ENCODE measurements at regions not wholly inside any gene's neighbourhood (a gene's known extent, or its start where the extent isn't known, plus 50 kb on each side); places are given as distances from the start of the nearest gene placed in this dataset.

GRCh38 chr5:62077823-62078550 is 228.0 kb upstream of the KIF2A start:
- H3K27me3 Mint-ChIP-seq (ENCODE audit: low read depth in 2 of 2): peaks cover 0 to 4% of the 10 kb centered on the region in 2 donors
- H3K9me3 Mint-ChIP-seq: no peaks in the 10 kb centered on the region
- intact Hi-C loops (cut with micrococcal nuclease): no loop called here
- Histone ChIP-seq H3K4me1 (ENCODE audit: control insufficient read depth, insufficient read depth, low read length) (no peaks in the 10 kb centered on the region), H3K9me3 (ENCODE audit: control insufficient read depth, insufficient read depth, low read length) (no peaks in the 10 kb centered on the region), H3K36me3 (ENCODE audit: control insufficient read depth, insufficient read depth, low read length) (no peaks in the 10 kb centered on the region), H3K27me3 (ENCODE audit: control insufficient read depth, insufficient read depth, low read length) (no peaks in the 10 kb centered on the region), H3K4me3 (ENCODE audit: low read length) (no peak overlapping the region), H3K27ac (ENCODE audit: low read length) (no peak overlapping the region)
- TF ChIP-seq, protein P1, sequence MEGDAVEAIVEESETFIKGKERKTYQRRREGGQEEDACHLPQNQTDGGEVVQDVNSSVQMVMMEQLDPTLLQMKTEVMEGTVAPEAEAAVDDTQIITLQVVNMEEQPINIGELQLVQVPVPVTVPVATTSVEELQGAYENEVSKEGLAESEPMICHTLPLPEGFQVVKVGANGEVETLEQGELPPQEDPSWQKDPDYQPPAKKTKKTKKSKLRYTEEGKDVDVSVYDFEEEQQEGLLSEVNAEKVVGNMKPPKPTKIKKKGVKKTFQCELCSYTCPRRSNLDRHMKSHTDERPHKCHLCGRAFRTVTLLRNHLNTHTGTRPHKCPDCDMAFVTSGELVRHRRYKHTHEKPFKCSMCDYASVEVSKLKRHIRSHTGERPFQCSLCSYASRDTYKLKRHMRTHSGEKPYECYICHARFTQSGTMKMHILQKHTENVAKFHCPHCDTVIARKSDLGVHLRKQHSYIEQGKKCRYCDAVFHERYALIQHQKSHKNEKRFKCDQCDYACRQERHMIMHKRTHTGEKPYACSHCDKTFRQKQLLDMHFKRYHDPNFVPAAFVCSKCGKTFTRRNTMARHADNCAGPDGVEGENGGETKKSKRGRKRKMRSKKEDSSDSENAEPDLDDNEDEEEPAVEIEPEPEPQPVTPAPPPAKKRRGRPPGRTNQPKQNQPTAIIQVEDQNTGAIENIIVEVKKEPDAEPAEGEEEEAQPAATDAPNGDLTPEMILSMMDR (IDR thresholded peaks at IDR 0.05): no peak
- ATAC-seq (no peak), DNase-seq (no peak)
- WGBS (ENCODE audit: insufficient coverage): 77% methylated on average over 9 of the region's 9 CpGs
- H3K4me1 Mint-ChIP-seq: no peaks in the 10 kb centered on the region
- no peak overlapping the region for H3K4me3 Mint-ChIP-seq
- H3K27ac Mint-ChIP-seq: no peak overlapping the region
- no peaks in the 10 kb centered on the region for H3K36me3 Mint-ChIP-seq

- Histone ChIP-seq H3K9me3 (ENCODE audit: control insufficient read depth, insufficient read depth, low read length) (no peaks in the 10 kb centered on the region), H3K27me3 (ENCODE audit: control insufficient read depth, insufficient read depth, low read length) (no peaks in the 10 kb centered on the region), H3K27ac (ENCODE audit: low read length) (no peak overlapping the region), H3K4me3 (ENCODE audit: low read length) (no peak overlapping the region), H3K4me1 (ENCODE audit: control insufficient read depth, insufficient read depth, low read length) (no peaks in the 10 kb centered on the region), H3K36me3 (ENCODE audit: control insufficient read depth, insufficient read depth, low read length) (no peaks in the 10 kb centered on the region)
- no peaks in the 10 kb centered on the region for H3K9me3 Mint-ChIP-seq
- H3K4me3 Mint-ChIP-seq: no peak overlapping the region
- no peak for DNase-seq
- TF ChIP-seq, protein P1 (IDR thresholded peaks at IDR 0.05): no peak
- peaks cover 0 to 4% of the 10 kb centered on the region in 2 donors for H3K27me3 Mint-ChIP-seq (ENCODE audit: low read depth in 2 of 2)
- H3K36me3 Mint-ChIP-seq: no peaks in the 10 kb centered on the region
- intact Hi-C loops (cut with micrococcal nuclease): no loop called here
- 79% methylated on average over 5 of the region's 5 CpGs for WGBS (ENCODE audit: insufficient coverage)
- H3K4me1 Mint-ChIP-seq: no peaks in the 10 kb centered on the region
- no peak overlapping the region for H3K27ac Mint-ChIP-seq
- no peak for ATAC-seq
Measured at GRCh38 chr5:62082370-62082801, 223.6 kb upstream of the KIF2A start.

GRCh38 chr5:62083247-62083646 is 222.8 kb upstream of the KIF2A start:
- intact Hi-C loops (cut with micrococcal nuclease): no loop called here
- Histone ChIP-seq H3K27me3 (ENCODE audit: control insufficient read depth, insufficient read depth, low read length) (no peaks in the 10 kb centered on the region), H3K4me1 (ENCODE audit: control insufficient read depth, insufficient read depth, low read length) (no peaks in the 10 kb centered on the region), H3K9me3 (ENCODE audit: control insufficient read depth, insufficient read depth, low read length) (no peaks in the 10 kb centered on the region), H3K4me3 (ENCODE audit: low read length) (no peak overlapping the region), H3K36me3 (ENCODE audit: control insufficient read depth, insufficient read depth, low read length) (no peaks in the 10 kb centered on the region), H3K27ac (ENCODE audit: low read length) (no peak overlapping the region)
- no peak overlapping the region for H3K4me3 Mint-ChIP-seq
- no peaks in the 10 kb centered on the region for H3K36me3 Mint-ChIP-seq
- 77% methylated on average over 7 of the region's 7 CpGs for WGBS (ENCODE audit: insufficient coverage)
- TF ChIP-seq, protein P1 (IDR thresholded peaks at IDR 0.05): no peak
- no peak for DNase-seq
- H3K27ac Mint-ChIP-seq: no peak overlapping the region
- H3K9me3 Mint-ChIP-seq: no peaks in the 10 kb centered on the region
- H3K4me1 Mint-ChIP-seq: no peaks in the 10 kb centered on the region
- H3K27me3 Mint-ChIP-seq (ENCODE audit: low read depth in 2 of 2): peaks cover 0 to 1% of the 10 kb centered on the region in 2 donors
- no peak for ATAC-seq

- WGBS (ENCODE audit: insufficient coverage): 80% methylated on average over 1 of the region's 1 CpG
- H3K4me3 ChIP-seq (ENCODE audit: low read length): no peak overlapping the region
Measured at GRCh38 chr5:62083661-62084060, 222.3 kb upstream of the KIF2A start.

More at GRCh38 chr5:62083661-62084060, 222.3 kb upstream of the KIF2A start:
- no peaks in the 10 kb centered on the region for H3K36me3 Mint-ChIP-seq
- Histone ChIP-seq H3K36me3 (ENCODE audit: control insufficient read depth, insufficient read depth, low read length) (no peaks in the 10 kb centered on the region), H3K27ac (ENCODE audit: low read length) (no peak overlapping the region), H3K27me3 (ENCODE audit: control insufficient read depth, insufficient read depth, low read length) (no peaks in the 10 kb centered on the region), H3K9me3 (ENCODE audit: control insufficient read depth, insufficient read depth, low read length) (no peaks in the 10 kb centered on the region), H3K4me1 (ENCODE audit: control insufficient read depth, insufficient read depth, low read length) (no peaks in the 10 kb centered on the region)
- H3K4me3 Mint-ChIP-seq: no peak overlapping the region
- TF ChIP-seq, protein P1 (IDR thresholded peaks at IDR 0.05): no peak
- H3K27ac Mint-ChIP-seq: no peak overlapping the region
- intact Hi-C loops (cut with micrococcal nuclease): no loop called here
- no peak for ATAC-seq
- no peak for DNase-seq
- no peaks in the 10 kb centered on the region for H3K4me1 Mint-ChIP-seq
- no peaks in the 10 kb centered on the region for H3K27me3 Mint-ChIP-seq (ENCODE audit: low read depth in 2 of 2)
- no peaks in the 10 kb centered on the region for H3K9me3 Mint-ChIP-seq

All from natural killer cell (primary cell).